BJ (cell line): ENCODE measurements at regions not wholly inside any gene's neighbourhood (a gene's known extent, or its start where the extent isn't known, plus 50 kb on each side); places are given as distances from the start of the nearest gene placed in this dataset.
A peak's percentile ranks its signal among the peaks of the same experiment; 100 is the strongest.

ENCODE experiments used
- CTCF ChIA-PET: fragments of 350-600 bp; formaldehyde crosslinking; extraction: SDS; loops from one replicate; lab custom pipeline; 2021; ENCODE audit warnings: antibody characterized with exemption, inconsistent platforms; lab: Yijun Ruan, JAX
- POLR2A ChIA-PET: fragments of 300-600 bp; sonication (Branson Sonifier 250); formaldehyde crosslinking; extraction: SDS; loops from one replicate; lab custom pipeline; 2021; ENCODE audit warnings: antibody characterized with exemption; lab: Charles Lee
- DNase-seq: peaks from one replicate; pipeline ENCODE4 v3.0.0-alpha.2; 2011; ENCODE audit warnings: low read depth
- H3K27me3 ChIP-seq: 2 replicates; pipeline ENCODE4 v1.6.0; 2011; ENCODE audit warnings: low read length; ENCODE audit not compliant: control insufficient read depth, insufficient read depth
- H3K36me3 ChIP-seq: 2 replicates; pipeline ENCODE4 v1.5.1; 2011; ENCODE audit warnings: low read length; ENCODE audit not compliant: control insufficient read depth, insufficient read depth
- H3K4me3 ChIP-seq: 2 replicates; pipeline ENCODE4 v1.5.1; 2011; ENCODE audit warnings: low read depth, mild to moderate bottlenecking, control low read depth, low read length
- CTCF ChIP-seq: IDR thresholded peaks from 2 replicates; pipeline ENCODE4 v1.5.1; 2011; ENCODE audit warnings: low read depth, mild to moderate bottlenecking, control low read depth, inconsistent platforms, low read length, moderate library complexity; ENCODE audit not compliant: insufficient read depth

GRCh38 chr2:121902171-121902591 is 146.7 kb downstream of the TSN start:
- POLR2A ChIA-PET, result no interaction called here
- Histone ChIP-seq H3K36me3 (no peaks in the 10 kb centered on the region), H3K27me3 (peaks cover 2% of the 10 kb centered on the region; the same call in 1 of the 2 replicates), H3K4me3 (peak overlapping the region; percentile 14)
- CTCF ChIA-PET, result no interaction called here
- no peak for TF ChIP-seq CTCF
- no peak for DNase-seq

- ChIA-PET CTCF (no interaction called here), POLR2A (no interaction called here)
- peaks cover 2% of the 10 kb centered on the region; the same call in 1 of the 2 replicates for H3K27me3 ChIP-seq
- H3K4me3 ChIP-seq, result peak overlapping the region; percentile 14
- no peak for TF ChIP-seq CTCF
- no peaks in the 10 kb centered on the region for H3K36me3 ChIP-seq
- DNase-seq, result no peak
Measured at GRCh38 chr2:121902616-121903015, 147.2 kb downstream of the TSN start.

- CTCF ChIA-PET, result interaction anchor here (0.6 kb wide), 1 partner anchor 61 kb away, joined by 3 read pairs; no protein-coding TSS in a partner anchor
- Histone ChIP-seq H3K4me3 (0 out of 2 replicates have a peak overlapping the region, but pooled peaks have one; percentile 4), H3K36me3 (no peaks in the 10 kb centered on the region), H3K27me3 (peaks cover 2% of the 10 kb centered on the region)
- POLR2A ChIA-PET, result no interaction called here
- no peak for TF ChIP-seq CTCF
- DNase-seq, result no peak
Measured at GRCh38 chr2:121903037-121903689, 147.7 kb downstream of the TSN start.

GRCh38 chr2:121904656-121905055 is 149.2 kb downstream of the TSN start:
- DNase-seq, result no peak
- peaks cover 2% of the 10 kb centered on the region for H3K27me3 ChIP-seq
- H3K36me3 ChIP-seq, result no peaks in the 10 kb centered on the region
- POLR2A ChIA-PET, result no interaction called here
- no peak overlapping the region for H3K4me3 ChIP-seq
- no peak for TF ChIP-seq CTCF
- CTCF ChIA-PET, result no interaction called here

- H3K36me3 ChIP-seq, result no peaks in the 10 kb centered on the region
Measured at GRCh38 chr2:121905201-121905600, 149.8 kb downstream of the TSN start.

More at GRCh38 chr2:121905201-121905600, 149.8 kb downstream of the TSN start:
- TF ChIP-seq CTCF, result no peak
- H3K27me3 ChIP-seq, result peaks cover 2% of the 10 kb centered on the region
- no peak overlapping the region for H3K4me3 ChIP-seq
- POLR2A ChIA-PET, result no interaction called here
- CTCF ChIA-PET, result interaction anchor here (0.9 kb wide), 1 partner anchor 12 kb away, joined by 4 read pairs; no protein-coding TSS in a partner anchor
- DNase-seq, result no peak
